ENCODE measurements at regions not wholly inside any gene's neighbourhood (a gene's known extent, or its start where the extent isn't known, plus 50 kb on each side); places are given as distances from the start of the nearest gene placed in this dataset.

DNA sequence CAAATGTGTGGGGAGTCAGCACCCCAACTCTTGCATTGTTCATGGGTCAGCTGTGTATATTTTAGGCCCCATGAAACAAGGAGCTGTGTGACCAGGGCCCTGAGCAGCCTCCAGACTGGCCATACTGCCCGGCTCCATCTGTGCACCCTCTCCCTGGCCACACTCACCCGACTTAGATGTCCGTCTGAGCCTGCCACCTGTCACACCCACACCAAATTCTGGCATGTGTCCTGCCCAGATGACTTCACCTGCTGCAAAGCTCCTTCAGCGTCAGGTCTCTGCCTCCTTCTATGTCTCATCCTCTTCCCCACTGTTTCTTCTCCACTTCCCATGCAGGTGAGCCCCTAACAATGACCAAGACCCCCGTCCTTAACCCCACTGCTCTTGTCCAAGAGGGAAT lies 88.1 kb upstream of the THBS2 start:
- TF ChIP-seq, protein P1, sequence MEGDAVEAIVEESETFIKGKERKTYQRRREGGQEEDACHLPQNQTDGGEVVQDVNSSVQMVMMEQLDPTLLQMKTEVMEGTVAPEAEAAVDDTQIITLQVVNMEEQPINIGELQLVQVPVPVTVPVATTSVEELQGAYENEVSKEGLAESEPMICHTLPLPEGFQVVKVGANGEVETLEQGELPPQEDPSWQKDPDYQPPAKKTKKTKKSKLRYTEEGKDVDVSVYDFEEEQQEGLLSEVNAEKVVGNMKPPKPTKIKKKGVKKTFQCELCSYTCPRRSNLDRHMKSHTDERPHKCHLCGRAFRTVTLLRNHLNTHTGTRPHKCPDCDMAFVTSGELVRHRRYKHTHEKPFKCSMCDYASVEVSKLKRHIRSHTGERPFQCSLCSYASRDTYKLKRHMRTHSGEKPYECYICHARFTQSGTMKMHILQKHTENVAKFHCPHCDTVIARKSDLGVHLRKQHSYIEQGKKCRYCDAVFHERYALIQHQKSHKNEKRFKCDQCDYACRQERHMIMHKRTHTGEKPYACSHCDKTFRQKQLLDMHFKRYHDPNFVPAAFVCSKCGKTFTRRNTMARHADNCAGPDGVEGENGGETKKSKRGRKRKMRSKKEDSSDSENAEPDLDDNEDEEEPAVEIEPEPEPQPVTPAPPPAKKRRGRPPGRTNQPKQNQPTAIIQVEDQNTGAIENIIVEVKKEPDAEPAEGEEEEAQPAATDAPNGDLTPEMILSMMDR (IDR thresholded peaks at IDR 0.05; ENCODE audit: insufficient read depth, low read length): no peak
- TF ChIP-seq POLR2AphosphoS5 (IDR thresholded peaks at IDR 0.05; ENCODE audit: low read depth): no peak
